Fibroblast of lung (primary cell): ENCODE measurements at regions not wholly inside any gene's neighbourhood (a gene's known extent, or its start where the extent isn't known, plus 50 kb on each side); places are given as distances from the start of the nearest gene placed in this dataset.

Experiments used
- DNase-seq, 2 donors: peaks; one replicate each; pipeline versions ENCODE4 v3.0.0 to v3.0.0-alpha.2; 2010; ENCODE audit warnings: low read depth in 2 of 2
- H2AFZ ChIP-seq: 2 replicates; pipeline ENCODE4 v1.5.1; 2012; ENCODE audit warnings: low read length, control low read depth, inconsistent platforms
- H3K27ac ChIP-seq: 2 replicates; pipeline ENCODE4 v1.5.1; 2011; ENCODE audit warnings: low read length, control low read depth; ENCODE audit not compliant: insufficient read depth
- H3K27me3 ChIP-seq: 2 replicates; pipeline ENCODE4 v1.5.1; 2011; ENCODE audit warnings: mild to moderate bottlenecking, low read length; ENCODE audit not compliant: control insufficient read depth, insufficient read depth
- H3K36me3 ChIP-seq: 2 replicates; pipeline ENCODE4 v1.5.1; 2011; ENCODE audit warnings: low read length; ENCODE audit not compliant: control insufficient read depth, insufficient read depth
- H3K4me1 ChIP-seq: 2 replicates; pipeline ENCODE4 v1.5.1; 2011; ENCODE audit warnings: low read length; ENCODE audit not compliant: control insufficient read depth, insufficient read depth; ENCODE audit errors: extremely low read depth
- H3K4me2 ChIP-seq: 2 replicates; pipeline ENCODE4 v1.5.1; 2011; ENCODE audit warnings: low read length, control low read depth; ENCODE audit not compliant: insufficient read depth; ENCODE audit errors: extremely low read depth
- H3K4me3 ChIP-seq, 4 experiments: fragments of 200-600 bp in 1 of 4; sonication (generic) in 1 of 4; replicated peaks in 1 of 4; 2 replicates each; pipeline ENCODE4 v1.5.1; 2011 to 2016; ENCODE audit warnings: low read length in 4 of 4, low read depth in 3 of 4, mild to moderate bottlenecking in 3 of 4, control low read depth in 2 of 4, inconsistent platforms in 1 of 4, mixed read lengths in 1 of 4; ENCODE audit not compliant: insufficient read depth in 1 of 4; ENCODE audit errors: control extremely low read depth in 1 of 4
- H3K79me2 ChIP-seq: 2 replicates; pipeline ENCODE4 v1.5.1; 2012; ENCODE audit warnings: mild to moderate bottlenecking, low read length, inconsistent platforms; ENCODE audit not compliant: control insufficient read depth, insufficient read depth
- H3K9ac ChIP-seq: 2 replicates; pipeline ENCODE4 v1.5.1; 2011; ENCODE audit warnings: mild to moderate bottlenecking, low read length, control low read depth; ENCODE audit not compliant: insufficient read depth
- H3K9me3 ChIP-seq: 2 replicates; pipeline ENCODE4 v1.5.1; 2012; ENCODE audit warnings: low read depth, low read length; ENCODE audit not compliant: control insufficient read depth, insufficient read depth
- H4K20me1 ChIP-seq: 2 replicates; pipeline ENCODE4 v1.5.1; 2011; ENCODE audit warnings: low read length; ENCODE audit not compliant: control insufficient read depth, insufficient read depth; ENCODE audit errors: extremely low read depth
- EZH2 ChIP-seq: IDR thresholded peaks from 2 replicates; pipeline ENCODE4 v1.5.1; 2012; ENCODE audit warnings: low read length, control low read depth, mild to moderate bottlenecking; ENCODE audit errors: missing control alignments
- TF ChIP-seq, protein P1 (sequence below), 2 donors: IDR thresholded peaks in 1 of 2; conservative IDR thresholded peaks in 1 of 2; 1 replicate in 1 of 2; 2 replicates in 1 of 2; pipeline ENCODE4 v1.5.1; 2011 to 2012; ENCODE audit warnings: low read length in 2 of 2, control low read depth in 1 of 2, inconsistent platforms in 1 of 2, low read depth in 1 of 2, mild to moderate bottlenecking in 1 of 2

DNA sequence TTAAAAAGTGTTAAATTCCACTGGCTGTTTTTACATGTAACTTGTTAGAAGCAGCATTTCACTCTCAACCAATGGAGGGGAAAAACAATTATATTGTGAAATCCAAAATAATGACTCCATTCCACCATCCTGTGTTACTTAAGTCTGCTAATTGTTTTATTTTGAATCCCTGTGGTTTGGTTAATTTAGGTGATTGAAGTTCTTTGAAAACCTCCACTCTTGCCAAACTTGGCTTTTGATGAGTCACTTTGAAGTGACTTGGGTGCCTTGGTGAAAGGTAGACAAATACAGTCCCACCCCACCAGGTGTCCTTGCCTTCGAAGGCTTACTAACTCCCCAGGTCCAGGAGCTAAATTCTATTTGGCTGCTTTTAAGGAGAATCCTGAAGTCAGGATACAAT lies 1303.8 kb upstream of the NRXN1 start:
- H3K4me2 ChIP-seq: no peak overlapping the region
- no peaks in the 10 kb centered on the region for H3K9me3 ChIP-seq
- H2AFZ ChIP-seq: no peak overlapping the region
- no peak for TF ChIP-seq EZH2
- TF ChIP-seq, protein P1, sequence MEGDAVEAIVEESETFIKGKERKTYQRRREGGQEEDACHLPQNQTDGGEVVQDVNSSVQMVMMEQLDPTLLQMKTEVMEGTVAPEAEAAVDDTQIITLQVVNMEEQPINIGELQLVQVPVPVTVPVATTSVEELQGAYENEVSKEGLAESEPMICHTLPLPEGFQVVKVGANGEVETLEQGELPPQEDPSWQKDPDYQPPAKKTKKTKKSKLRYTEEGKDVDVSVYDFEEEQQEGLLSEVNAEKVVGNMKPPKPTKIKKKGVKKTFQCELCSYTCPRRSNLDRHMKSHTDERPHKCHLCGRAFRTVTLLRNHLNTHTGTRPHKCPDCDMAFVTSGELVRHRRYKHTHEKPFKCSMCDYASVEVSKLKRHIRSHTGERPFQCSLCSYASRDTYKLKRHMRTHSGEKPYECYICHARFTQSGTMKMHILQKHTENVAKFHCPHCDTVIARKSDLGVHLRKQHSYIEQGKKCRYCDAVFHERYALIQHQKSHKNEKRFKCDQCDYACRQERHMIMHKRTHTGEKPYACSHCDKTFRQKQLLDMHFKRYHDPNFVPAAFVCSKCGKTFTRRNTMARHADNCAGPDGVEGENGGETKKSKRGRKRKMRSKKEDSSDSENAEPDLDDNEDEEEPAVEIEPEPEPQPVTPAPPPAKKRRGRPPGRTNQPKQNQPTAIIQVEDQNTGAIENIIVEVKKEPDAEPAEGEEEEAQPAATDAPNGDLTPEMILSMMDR (conservative IDR thresholded peaks at IDR 0.05 in 1 of 2, IDR thresholded peaks at IDR 0.05 in 1 of 2; ENCODE audit: low read depth in 1 of 2, low read length in 2 of 2): no peak
- H4K20me1 ChIP-seq: no peaks in the 10 kb centered on the region
- H3K9ac ChIP-seq: no peak overlapping the region
- no peak overlapping the region for H3K27ac ChIP-seq
- no peak for DNase-seq
- H3K4me3 ChIP-seq: no peak overlapping the region
- no peaks in the 10 kb centered on the region for H3K36me3 ChIP-seq
- H3K27me3 ChIP-seq: no peaks in the 10 kb centered on the region
- H3K4me1 ChIP-seq: no peaks in the 10 kb centered on the region
- H3K79me2 ChIP-seq: no peaks in the 10 kb centered on the region

DNA sequence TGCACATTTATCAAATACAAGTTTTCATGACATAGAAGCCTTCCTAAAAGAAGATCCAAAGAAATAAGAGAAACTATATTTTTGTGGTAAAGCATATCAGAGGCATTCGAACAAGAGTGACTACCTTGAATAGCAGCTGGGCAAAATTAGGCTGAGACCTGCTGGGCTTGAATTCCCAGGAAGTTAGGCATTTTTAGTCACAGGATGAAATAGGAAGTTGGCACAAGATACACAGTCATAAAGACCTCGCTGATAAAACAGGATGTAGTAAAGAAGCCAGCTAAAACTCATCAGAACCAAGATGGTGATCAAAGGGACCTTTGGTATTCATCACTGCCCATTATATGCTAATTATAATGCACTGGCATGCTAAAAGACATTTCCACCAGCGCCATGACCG lies 1302.3 kb upstream of the NRXN1 start:
- Histone ChIP-seq H3K79me2 (no peaks in the 10 kb centered on the region), H3K27me3 (no peaks in the 10 kb centered on the region), H3K27ac (no peak overlapping the region), H3K4me1 (no peaks in the 10 kb centered on the region), H2AFZ (no peak overlapping the region), H3K36me3 (no peaks in the 10 kb centered on the region), H3K9ac (no peak overlapping the region), H3K4me3 (no peak overlapping the region), H3K9me3 (no peaks in the 10 kb centered on the region), H4K20me1 (no peaks in the 10 kb centered on the region), H3K4me2 (no peak overlapping the region)
- TF ChIP-seq, protein P1 (conservative IDR thresholded peaks at IDR 0.05 in 1 of 2, IDR thresholded peaks at IDR 0.05 in 1 of 2; ENCODE audit: low read depth in 1 of 2, low read length in 2 of 2): no peak
- TF ChIP-seq EZH2: no peak
- DNase-seq: no peak

DNA sequence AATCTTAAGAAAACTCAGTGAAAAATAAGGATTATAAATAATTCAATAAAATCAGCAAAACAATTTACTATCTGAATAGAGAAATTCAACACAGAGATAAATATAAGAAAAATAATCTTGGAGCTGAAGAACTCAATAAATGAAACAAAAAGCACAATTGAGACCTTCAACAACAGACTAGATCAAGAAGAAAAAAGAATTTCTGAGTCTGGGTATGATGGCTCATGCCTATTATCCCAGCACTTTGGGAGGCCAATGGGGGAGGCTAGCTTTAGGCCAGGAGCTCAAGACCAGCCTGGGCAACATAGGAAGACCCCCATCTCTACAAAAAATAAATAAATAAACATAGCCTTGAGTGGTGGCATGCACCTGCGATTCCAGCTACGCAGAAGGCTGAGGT lies 1295.7 kb upstream of the NRXN1 start:
- Histone ChIP-seq H3K27ac (no peak overlapping the region), H4K20me1 (no peaks in the 10 kb centered on the region), H3K36me3 (no peaks in the 10 kb centered on the region), H3K9me3 (no peaks in the 10 kb centered on the region), H3K79me2 (no peaks in the 10 kb centered on the region), H3K4me1 (no peaks in the 10 kb centered on the region), H2AFZ (no peak overlapping the region), H3K27me3 (no peaks in the 10 kb centered on the region), H3K4me3 (no peak overlapping the region), H3K9ac (no peak overlapping the region), H3K4me2 (no peak overlapping the region)
- TF ChIP-seq, protein P1 (conservative IDR thresholded peaks at IDR 0.05 in 1 of 2, IDR thresholded peaks at IDR 0.05 in 1 of 2; ENCODE audit: low read depth in 1 of 2, low read length in 2 of 2): no peak
- no peak for TF ChIP-seq EZH2
- no peak for DNase-seq
